HEK293T (cell line): ENCODE measurements at regions not wholly inside any gene's neighbourhood (a gene's known extent, or its start where the extent isn't known, plus 50 kb on each side); places are given as distances from the start of the nearest gene placed in this dataset.

Experiments
- ARNT ChIP-seq: fragments of 450-650 bp; IDR thresholded peaks from 2 replicates; pipeline ENCODE4 v1.6.1; 2017; ENCODE audit warnings: mild to moderate bottlenecking
- BHLHE40 ChIP-seq: fragments of 450-650 bp; IDR thresholded peaks from 2 replicates; pipeline ENCODE4 v1.6.1; 2016; ENCODE audit warnings: mild to moderate bottlenecking, moderate library complexity, borderline replicate concordance
- CTBP1 ChIP-seq: fragments of 450-650 bp; IDR thresholded peaks from 2 replicates; pipeline ENCODE4 v1.6.1; 2016; ENCODE audit warnings: borderline replicate concordance
- ELF4 ChIP-seq: fragments of 450-650 bp; IDR thresholded peaks from 2 replicates; pipeline ENCODE4 v1.6.1; 2017; ENCODE audit warnings: antibody characterized with exemption
- FOXA1 ChIP-seq: fragments of 450-650 bp; IDR thresholded peaks from 2 replicates; pipeline ENCODE4 v1.6.1; 2016; ENCODE audit warnings: mild to moderate bottlenecking
- FOXK2 ChIP-seq: fragments of 450-650 bp; IDR thresholded peaks from 2 replicates; pipeline ENCODE4 v1.6.1; 2016; ENCODE audit warnings: mild to moderate bottlenecking
- FOXM1 ChIP-seq: fragments of 450-650 bp; IDR thresholded peaks from 2 replicates; pipeline ENCODE4 v1.6.1; 2017; ENCODE audit warnings: mild to moderate bottlenecking, borderline replicate concordance
- HDGF ChIP-seq: fragments of 450-650 bp; IDR thresholded peaks from 2 replicates; pipeline ENCODE4 v1.6.1; 2017; ENCODE audit warnings: antibody characterized with exemption, borderline replicate concordance
- LEF1 ChIP-seq: fragments of 450-650 bp; IDR thresholded peaks from 2 replicates; pipeline ENCODE4 v1.6.1; 2017; ENCODE audit warnings: mild to moderate bottlenecking, borderline replicate concordance
- NFRKB ChIP-seq: fragments of 450-650 bp; IDR thresholded peaks from 2 replicates; pipeline ENCODE4 v1.6.1; 2016; ENCODE audit warnings: mild to moderate bottlenecking, moderate library complexity
- SP1 ChIP-seq: fragments of 450-650 bp; IDR thresholded peaks from 2 replicates; pipeline ENCODE4 v1.6.1; 2017
- TARDBP ChIP-seq: fragments of 450-650 bp; IDR thresholded peaks from 2 replicates; pipeline ENCODE4 v1.6.1; 2016
- ZNF384 ChIP-seq: fragments of 450-650 bp; IDR thresholded peaks from 2 replicates; pipeline ENCODE4 v1.6.1; 2016

- TF ChIP-seq CTBP1, result no peak
- TF ChIP-seq LEF1, result no peak
- TF ChIP-seq BHLHE40, result no peak
- TF ChIP-seq ELF4, result no peak
- no peak for TF ChIP-seq SP1
- TF ChIP-seq ZNF384, result no peak
- no peak for TF ChIP-seq FOXM1
- TF ChIP-seq FOXA1, result no peak
- no peak for TF ChIP-seq ARNT
- TF ChIP-seq NFRKB, result no peak
- TF ChIP-seq TARDBP, result no peak
- no peak for TF ChIP-seq HDGF
- TF ChIP-seq FOXK2, result no peak
Observed at GRCh38 chr13:50712881-50713280, 130.6 kb downstream of the DLEU7 start.
